ENCODE measurements at regions not wholly inside any gene's neighbourhood (a gene's known extent, or its start where the extent isn't known, plus 50 kb on each side); places are given as distances from the start of the nearest gene placed in this dataset.

GRCh38 chr4:32768664-32769389, 2048.7 kb downstream of the PCDH7 start:
- Histone ChIP-seq H3K27me3 (no peaks in the 10 kb centered on the region), H3K9me3 (ENCODE audit: low read depth) (no peaks in the 10 kb centered on the region), H3K9me2 (replicated peaks; ENCODE audit: insufficient read depth) (no peaks in the 10 kb centered on the region), H4K20me1 (ENCODE audit: insufficient read depth, poor library complexity, severe bottlenecking) (no peaks in the 10 kb centered on the region), H3K79me2 (no peaks in the 10 kb centered on the region), H3K27ac (peak overlapping the region; percentile 15), H3K4me3 (no peak overlapping the region), H3K4me1 (ENCODE audit: insufficient read depth) (no peaks in the 10 kb centered on the region), H3K36me3 (replicated peaks; ENCODE audit: insufficient read depth, low read depth) (no peaks in the 10 kb centered on the region), H3K4me2 (peak overlapping the region; percentile 34), H2AFZ (no peak overlapping the region)
- DNase-seq (ENCODE audit: low spot score) = peak; percentile 22
- TF ChIP-seq EZH2phosphoT487 (IDR thresholded peaks at IDR 0.05; ENCODE audit: low read depth, severe bottlenecking, unreplicated experiment) = no peak
- TF ChIP-seq EZH2 (IDR thresholded peaks at IDR 0.05; ENCODE audit: borderline replicate concordance) = no peak
- TF ChIP-seq CTCF (IDR thresholded peaks at IDR 0.05; ENCODE audit: poor library complexity) = no peak
- WGBS (ENCODE audit: low lambda C conversion rate, missing lambda C conversion rate) = 91% methylated on average over 2 of the region's 2 CpGs

GRCh38 chr4:32771491-32771890, 2051.3 kb downstream of the PCDH7 start:
- Histone ChIP-seq H4K20me1 (ENCODE audit: insufficient read depth, poor library complexity, severe bottlenecking) (no peaks in the 10 kb centered on the region), H3K4me3 (no peak overlapping the region), H3K36me3 (replicated peaks; ENCODE audit: insufficient read depth, low read depth) (no peaks in the 10 kb centered on the region), H3K79me2 (no peaks in the 10 kb centered on the region), H3K9me3 (ENCODE audit: low read depth) (no peaks in the 10 kb centered on the region), H3K27ac (no peak overlapping the region), H3K4me1 (ENCODE audit: insufficient read depth) (no peaks in the 10 kb centered on the region), H3K4me2 (no peak overlapping the region), H3K27me3 (no peaks in the 10 kb centered on the region), H2AFZ (no peak overlapping the region), H3K9me2 (replicated peaks; ENCODE audit: insufficient read depth) (no peaks in the 10 kb centered on the region)
- WGBS (ENCODE audit: low lambda C conversion rate, missing lambda C conversion rate) = 74% methylated on average over 6 of the region's 6 CpGs
- TF ChIP-seq EZH2 (IDR thresholded peaks at IDR 0.05; ENCODE audit: borderline replicate concordance) = no peak
- no peak for TF ChIP-seq EZH2phosphoT487 (IDR thresholded peaks at IDR 0.05; ENCODE audit: low read depth, severe bottlenecking, unreplicated experiment)
- TF ChIP-seq CTCF (IDR thresholded peaks at IDR 0.05; ENCODE audit: poor library complexity) = no peak
- DNase-seq (ENCODE audit: low spot score) = no peak

- Histone ChIP-seq H4K20me1 (ENCODE audit: insufficient read depth, poor library complexity, severe bottlenecking) (no peaks in the 10 kb centered on the region), H3K79me2 (no peaks in the 10 kb centered on the region), H2AFZ (no peak overlapping the region), H3K27me3 (no peaks in the 10 kb centered on the region), H3K9me2 (replicated peaks; ENCODE audit: insufficient read depth) (no peaks in the 10 kb centered on the region), H3K27ac (no peak overlapping the region), H3K4me1 (ENCODE audit: insufficient read depth) (no peaks in the 10 kb centered on the region), H3K9me3 (ENCODE audit: low read depth) (no peaks in the 10 kb centered on the region), H3K4me2 (no peak overlapping the region), H3K4me3 (no peak overlapping the region), H3K36me3 (replicated peaks; ENCODE audit: insufficient read depth, low read depth) (no peaks in the 10 kb centered on the region)
- DNase-seq (ENCODE audit: low spot score) = peak; percentile 42
- TF ChIP-seq EZH2 (IDR thresholded peaks at IDR 0.05; ENCODE audit: borderline replicate concordance) (no peak), EZH2phosphoT487 (IDR thresholded peaks at IDR 0.05; ENCODE audit: low read depth, severe bottlenecking, unreplicated experiment) (no peak), CTCF (IDR thresholded peaks at IDR 0.05; ENCODE audit: poor library complexity) (peak; percentile 52)
- WGBS (ENCODE audit: low lambda C conversion rate, missing lambda C conversion rate) = 56% methylated on average over 5 of the region's 5 CpGs
These were observed 2054.9 kb downstream of the PCDH7 start for GRCh38 chr4:32775049-32775448.
